ENCODE measurements at regions not wholly inside any gene's neighbourhood (a gene's known extent, or its start where the extent isn't known, plus 50 kb on each side); places are given as distances from the start of the nearest gene placed in this dataset.

GRCh38 chr5:130496215-130496614 is 592.0 kb downstream of the CHSY3 start:
- Mint-ChIP-seq H3K36me3 (ENCODE audit: low read depth) (peaks cover 10% of the 10 kb centered on the region), H3K27me3 (ENCODE audit: low read depth) (no peaks in the 10 kb centered on the region), H3K4me3 (ENCODE audit: unreplicated experiment) (no peak overlapping the region), H3K4me1 (ENCODE audit: low read depth) (no peaks in the 10 kb centered on the region), H3K27ac (ENCODE audit: unreplicated experiment) (no peak overlapping the region), H3K9me3 (ENCODE audit: low read depth) (peaks cover 33% of the 10 kb centered on the region)
- no peak for DNase-seq (ENCODE audit: low spot score)
- TF ChIP-seq CTCF (IDR thresholded peaks at IDR 0.05) = no peak

GRCh38 chr5:130488252-130488651 is 584.0 kb downstream of the CHSY3 start:
- H3K36me3 Mint-ChIP-seq (ENCODE audit: low read depth) = peaks cover 1% of the 10 kb centered on the region
- peaks cover 2% of the 10 kb centered on the region for H3K27me3 Mint-ChIP-seq (ENCODE audit: low read depth)
- TF ChIP-seq CTCF (IDR thresholded peaks at IDR 0.05) = no peak
- H3K9me3 Mint-ChIP-seq (ENCODE audit: low read depth) = peaks cover 10% of the 10 kb centered on the region
- no peaks in the 10 kb centered on the region for H3K4me1 Mint-ChIP-seq (ENCODE audit: low read depth)
- no peak overlapping the region for H3K27ac Mint-ChIP-seq (ENCODE audit: unreplicated experiment)
- no peak overlapping the region for H3K4me3 Mint-ChIP-seq (ENCODE audit: unreplicated experiment)
- DNase-seq (ENCODE audit: low spot score) = no peak

GRCh38 chr5:130479045-130479804 is 575.0 kb downstream of the CHSY3 start:
- no peak for DNase-seq (ENCODE audit: low spot score)
- H3K9me3 Mint-ChIP-seq (ENCODE audit: low read depth) = peaks cover 24% of the 10 kb centered on the region
- H3K4me1 Mint-ChIP-seq (ENCODE audit: low read depth) = no peaks in the 10 kb centered on the region
- H3K27me3 Mint-ChIP-seq (ENCODE audit: low read depth) = no peaks in the 10 kb centered on the region
- H3K27ac Mint-ChIP-seq (ENCODE audit: unreplicated experiment) = no peak overlapping the region
- no peak overlapping the region for H3K4me3 Mint-ChIP-seq (ENCODE audit: unreplicated experiment)
- peaks cover 3% of the 10 kb centered on the region for H3K36me3 Mint-ChIP-seq (ENCODE audit: low read depth)
- peak; percentile 12 for TF ChIP-seq CTCF (IDR thresholded peaks at IDR 0.05)

GRCh38 chr5:130476325-130476724 is 572.1 kb downstream of the CHSY3 start:
- Mint-ChIP-seq H3K4me3 (ENCODE audit: unreplicated experiment) (no peak overlapping the region), H3K4me1 (ENCODE audit: low read depth) (no peaks in the 10 kb centered on the region), H3K27me3 (ENCODE audit: low read depth) (no peaks in the 10 kb centered on the region), H3K27ac (ENCODE audit: unreplicated experiment) (no peak overlapping the region), H3K9me3 (ENCODE audit: low read depth) (peaks cover 45% of the 10 kb centered on the region), H3K36me3 (ENCODE audit: low read depth) (peaks cover 15% of the 10 kb centered on the region)
- no peak for DNase-seq (ENCODE audit: low spot score)
- TF ChIP-seq CTCF (IDR thresholded peaks at IDR 0.05) = no peak

GRCh38 chr5:130462516-130462915 is 558.3 kb downstream of the CHSY3 start:
- Mint-ChIP-seq H3K27ac (ENCODE audit: unreplicated experiment) (no peak overlapping the region), H3K36me3 (ENCODE audit: low read depth) (peaks cover 3% of the 10 kb centered on the region), H3K9me3 (ENCODE audit: low read depth) (peaks cover 10% of the 10 kb centered on the region), H3K4me3 (ENCODE audit: unreplicated experiment) (no peak overlapping the region), H3K27me3 (ENCODE audit: low read depth) (no peaks in the 10 kb centered on the region), H3K4me1 (ENCODE audit: low read depth) (peaks cover 7% of the 10 kb centered on the region)
- DNase-seq (ENCODE audit: low spot score) = no peak
- TF ChIP-seq CTCF (IDR thresholded peaks at IDR 0.05) = no peak

All from chondrocyte (in vitro differentiated cells).